HG02852 (cell line): ENCODE measurements at regions not wholly inside any gene's neighbourhood (a gene's known extent, or its start where the extent isn't known, plus 50 kb on each side); places are given as distances from the start of the nearest gene placed in this dataset.
"Not testable (repeated sequence)": the region's sequence is repeated elsewhere in the genome, so short reads cannot be mapped to it uniquely, and the experiment has no call there.

Source experiments
- ATAC-seq: cut with Tn5 transposase; IDR thresholded peaks from one replicate; pipeline ENCODE4 v1.9.1; 2021; ENCODE audit warnings: mild to moderate bottlenecking, moderate library complexity; ENCODE audit not compliant: unreplicated experiment

GRCh38 chr10:27347827-27348207 lies 107.2 kb upstream of the ACBD5 start:
- not testable (repeated sequence) for ATAC-seq

- ATAC-seq, result peak; percentile 56
These were observed 104.9 kb upstream of the ACBD5 start for GRCh38 chr10:27345455-27345920.

GRCh38 chr10:27344568-27345454 lies 104.2 kb upstream of the ACBD5 start:
- ATAC-seq, result peak; percentile 71

GRCh38 chr10:27341001-27341400 lies 100.4 kb upstream of the ACBD5 start:
- ATAC-seq, result no peak

DNA sequence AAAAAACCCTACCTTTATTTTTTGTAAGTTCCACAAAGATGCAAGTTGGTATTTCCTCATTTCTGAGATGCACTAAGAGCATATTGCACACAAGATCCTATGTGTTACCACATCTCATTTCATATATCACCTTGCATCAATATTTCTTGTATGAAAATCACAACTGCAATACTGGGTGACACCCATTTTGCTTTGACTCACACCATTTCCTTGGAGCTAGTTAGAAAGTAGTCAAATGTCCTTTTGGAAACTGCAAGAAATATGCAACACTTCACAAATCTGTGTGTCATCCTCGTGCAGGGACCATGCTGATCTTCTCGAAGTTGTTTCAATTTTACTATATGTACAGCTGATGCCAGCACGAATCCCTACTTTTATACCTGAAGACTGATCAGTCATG lies 94.6 kb upstream of the ACBD5 start:
- not testable (repeated sequence) for ATAC-seq

DNA sequence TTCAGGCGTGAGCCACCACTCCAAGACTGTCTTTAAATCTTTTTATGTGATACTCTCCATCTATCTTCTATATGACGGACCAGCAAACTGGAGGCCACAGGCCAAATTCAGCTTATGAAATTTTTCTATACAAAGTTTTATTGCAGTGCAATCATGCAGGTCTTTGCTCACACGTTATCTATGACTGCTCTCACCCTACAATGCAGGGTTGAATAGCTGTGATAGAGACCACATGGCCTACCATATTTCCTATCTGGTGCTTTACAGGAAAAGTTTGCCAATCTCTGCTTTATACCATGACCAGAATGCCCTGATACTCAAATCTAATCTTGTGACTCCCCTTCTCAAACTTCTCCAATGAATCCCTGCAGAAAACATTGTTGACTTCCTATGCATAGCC lies 89.5 kb upstream of the ACBD5 start:
- ATAC-seq, result no peak

- ATAC-seq, result no peak
These were observed 88.3 kb upstream of the ACBD5 start for GRCh38 chr10:27328946-27329345.

DNA sequence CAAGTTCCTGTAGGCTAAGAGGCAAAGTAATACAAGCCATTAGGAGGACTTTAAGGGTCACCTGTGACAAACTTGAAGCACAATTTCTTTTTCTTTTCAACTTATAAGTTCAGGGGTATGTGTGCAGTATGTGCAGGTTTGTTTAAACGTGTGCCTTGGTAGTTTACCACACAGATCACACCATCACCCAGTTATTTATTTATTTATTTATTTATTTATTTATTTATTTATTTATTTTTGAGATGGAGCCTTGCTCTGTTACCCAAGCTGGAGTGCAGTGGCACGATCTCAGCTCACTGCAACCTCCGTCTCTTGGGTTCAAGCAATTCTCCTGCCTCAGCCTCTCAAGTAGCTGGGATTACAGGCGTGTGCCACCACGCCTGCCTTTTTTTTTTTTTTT lies 86.2 kb upstream of the ACBD5 start:
- not testable (repeated sequence) for ATAC-seq

DNA sequence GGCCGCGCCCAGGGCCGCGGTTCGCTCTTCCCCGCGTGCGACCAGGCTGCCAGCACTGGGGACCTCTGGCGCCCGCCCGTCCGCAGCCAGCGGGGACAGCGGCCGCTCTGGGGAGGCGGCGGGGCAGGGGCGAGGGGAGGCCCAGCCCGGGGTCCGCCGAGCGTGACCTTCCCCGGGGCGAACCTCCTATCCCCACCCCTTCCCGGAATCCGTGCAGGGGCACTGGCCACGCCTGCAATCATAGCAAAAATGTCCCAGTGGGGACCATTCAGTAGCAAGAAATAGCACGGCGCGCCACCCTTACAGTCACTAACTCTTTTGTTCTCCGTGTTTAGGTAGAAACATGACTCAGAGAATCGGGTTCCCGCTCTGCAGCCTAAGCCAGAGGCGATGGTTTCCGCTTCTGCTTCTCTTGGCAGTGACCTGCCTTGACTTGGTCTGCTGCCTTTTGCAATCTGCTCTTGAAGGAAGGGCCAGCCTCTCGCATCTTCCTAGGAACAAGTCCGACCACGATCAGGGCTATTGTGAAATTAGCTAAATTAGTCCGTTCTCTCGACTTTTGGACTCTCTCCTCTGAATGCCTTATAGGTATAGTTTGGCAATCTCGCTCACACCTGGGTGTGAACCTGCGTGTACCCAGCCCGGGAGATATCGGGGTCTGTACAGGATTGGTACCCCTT lies 79.3 kb upstream of the ACBD5 start:
- ATAC-seq, result peak; percentile 80

DNA sequence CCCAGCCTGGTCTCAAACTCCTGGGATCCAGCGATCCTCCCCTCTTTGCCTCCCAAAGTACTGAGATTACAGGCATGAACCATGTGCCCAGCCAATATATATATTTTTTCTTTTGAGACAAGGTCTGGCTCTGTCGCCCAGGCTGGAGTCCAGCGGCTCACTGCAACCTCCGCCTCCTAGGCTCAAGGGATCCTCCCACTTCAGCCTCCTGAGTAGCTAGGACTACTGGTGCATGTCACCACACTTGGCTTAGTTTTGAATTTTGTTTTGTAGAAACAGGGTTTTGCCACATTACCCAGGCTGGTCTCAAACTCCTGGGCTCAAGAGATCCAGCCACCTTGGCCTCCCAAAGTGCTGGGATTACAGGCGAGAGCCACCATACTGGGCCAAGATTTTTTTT lies 78.5 kb upstream of the ACBD5 start:
- peak; percentile 21 for ATAC-seq

DNA sequence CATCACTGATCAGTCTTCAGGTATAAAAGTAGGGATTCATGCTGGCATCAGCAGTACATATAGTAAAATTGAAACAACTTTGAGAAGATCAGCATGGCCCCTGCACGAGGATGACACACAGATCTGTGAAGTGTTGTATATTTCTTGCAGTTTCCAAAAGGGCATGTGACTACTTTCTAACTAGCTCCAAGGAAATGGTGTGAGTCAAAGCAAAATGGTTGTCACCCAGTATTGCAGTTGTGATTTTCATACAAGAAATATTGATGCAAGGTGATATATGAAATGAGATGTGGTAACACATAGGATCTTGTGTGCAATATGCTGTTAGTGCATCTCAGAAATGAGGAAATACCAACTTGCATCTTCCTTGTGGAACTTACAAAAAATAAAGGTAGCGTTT lies 74.5 kb upstream of the ACBD5 start:
- ATAC-seq, result not testable (repeated sequence)

DNA sequence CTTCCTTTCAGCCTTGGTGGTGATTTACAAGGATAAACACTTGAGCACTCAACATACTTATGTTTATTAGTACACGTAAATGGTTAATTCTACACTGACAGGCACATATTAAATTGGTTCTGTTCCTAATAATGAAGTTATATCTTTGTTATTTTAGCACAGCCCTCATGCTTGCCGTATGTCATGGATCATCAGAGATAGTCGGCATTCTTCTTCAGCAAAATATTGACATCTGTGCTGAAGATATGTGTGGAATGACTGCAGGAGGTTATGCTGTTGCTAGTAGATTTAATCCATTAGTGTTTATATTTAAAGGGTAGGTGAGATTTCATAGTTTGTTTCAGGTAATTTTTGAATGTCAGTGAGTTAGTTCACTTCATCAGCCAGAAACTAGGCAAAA lies 73.0 kb upstream of the ACBD5 start:
- not testable (repeated sequence) for ATAC-seq

DNA sequence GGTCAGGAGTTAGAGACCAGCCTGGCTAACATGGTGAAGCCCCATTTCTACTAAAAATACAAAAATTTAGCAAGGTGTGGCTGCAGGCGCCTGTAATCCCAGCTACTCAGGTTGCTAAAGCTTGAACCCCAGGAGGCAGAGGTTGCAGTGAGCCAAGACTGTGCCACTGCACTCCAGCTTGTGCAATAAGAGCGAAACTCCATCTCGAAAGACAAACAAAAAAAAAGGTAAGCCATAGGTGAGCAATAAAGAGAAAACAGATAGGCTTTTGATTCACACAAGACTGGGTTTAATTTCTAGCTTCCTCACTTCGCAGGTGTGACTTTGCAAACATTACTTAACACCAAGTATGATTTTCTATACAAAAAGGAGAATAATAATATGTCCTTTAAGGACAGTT lies 72.3 kb upstream of the ACBD5 start:
- ATAC-seq, result no peak

- not testable (repeated sequence) for ATAC-seq
These were observed 71.2 kb upstream of the ACBD5 start for GRCh38 chr10:27311809-27312208.

DNA sequence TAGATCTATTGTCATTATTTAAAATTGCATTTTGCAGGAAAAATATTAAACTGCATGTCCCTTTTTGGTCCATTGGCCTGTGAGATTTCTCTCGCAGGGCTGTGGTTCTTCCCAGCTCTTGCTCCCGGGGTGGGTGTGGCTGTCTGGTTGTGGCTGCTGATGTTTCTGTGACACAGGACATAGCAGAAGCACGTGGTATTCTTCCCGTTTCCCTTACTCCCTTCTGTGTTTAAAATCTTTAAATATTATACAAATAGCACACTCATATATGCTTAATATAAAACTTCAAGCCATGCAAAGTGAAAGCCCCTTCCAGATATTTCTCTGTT lies 57.9 kb upstream of the ACBD5 start:
- ATAC-seq, result not testable (repeated sequence)

- no peak for ATAC-seq
These were observed 57.4 kb upstream of the ACBD5 start for GRCh38 chr10:27297844-27298521.

DNA sequence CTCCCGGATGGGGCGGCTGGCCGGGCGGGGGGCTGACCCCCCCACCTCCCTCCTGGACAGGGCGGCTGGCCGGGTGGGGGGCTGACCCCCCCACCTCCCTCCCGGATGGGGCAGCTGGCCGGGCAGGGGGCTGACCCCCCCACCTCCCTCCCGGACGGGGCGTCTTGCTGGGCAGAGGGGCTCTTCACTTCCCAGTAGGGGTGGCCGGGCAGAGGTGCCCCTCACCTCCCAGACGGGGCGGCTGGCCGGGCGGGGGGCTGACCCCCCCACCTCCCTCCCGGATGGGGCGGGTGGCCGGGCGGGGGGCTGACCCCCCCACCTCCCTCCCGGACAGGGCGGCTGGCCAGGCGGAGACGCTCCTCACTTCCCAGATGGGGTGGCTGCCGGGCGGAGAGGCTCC lies 55.7 kb upstream of the ACBD5 start:
- ATAC-seq, result not testable (repeated sequence)

GRCh38 chr10:27291253-27291895 lies 50.8 kb upstream of the ACBD5 start:
- peak; percentile 97 for ATAC-seq
